HG03457 (cell line): ENCODE measurements at regions not wholly inside any gene's neighbourhood (a gene's known extent, or its start where the extent isn't known, plus 50 kb on each side); places are given as distances from the start of the nearest gene placed in this dataset.

ENCODE experiments used
- ATAC-seq: cut with Tn5 transposase; IDR thresholded peaks from one replicate; pipeline ENCODE4 v1.9.1; 2021; ENCODE audit warnings: moderate number of reproducible peaks; ENCODE audit not compliant: unreplicated experiment

GRCh38 chr22:49264696-49265095, 563.0 kb downstream of the BRD1 start:
- ATAC-seq = no peak

DNA sequence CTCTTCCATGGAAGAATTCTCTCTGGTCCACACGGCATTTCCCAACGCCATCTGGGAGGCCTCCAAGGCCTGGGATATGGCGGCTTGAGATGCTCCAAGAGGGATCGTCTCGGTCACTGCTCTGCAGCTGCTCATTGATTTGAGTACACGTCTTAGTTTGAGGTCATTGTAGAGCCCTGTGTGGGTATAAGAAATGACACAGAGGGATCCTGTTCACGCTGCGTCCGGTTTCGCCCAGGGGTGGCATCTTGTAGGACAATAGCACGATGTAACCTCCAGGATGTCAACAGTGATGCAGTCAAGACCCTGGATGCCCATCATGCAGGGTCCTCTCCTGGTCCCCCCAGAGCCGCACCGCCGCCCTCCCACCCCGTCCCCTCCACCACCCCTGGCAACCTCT, 564.6 kb downstream of the BRD1 start:
- no peak for ATAC-seq

GRCh38 chr22:49262167-49262566, 565.5 kb downstream of the BRD1 start:
- no peak for ATAC-seq

GRCh38 chr22:49261616-49262015, 566.1 kb downstream of the BRD1 start:
- ATAC-seq = no peak

DNA sequence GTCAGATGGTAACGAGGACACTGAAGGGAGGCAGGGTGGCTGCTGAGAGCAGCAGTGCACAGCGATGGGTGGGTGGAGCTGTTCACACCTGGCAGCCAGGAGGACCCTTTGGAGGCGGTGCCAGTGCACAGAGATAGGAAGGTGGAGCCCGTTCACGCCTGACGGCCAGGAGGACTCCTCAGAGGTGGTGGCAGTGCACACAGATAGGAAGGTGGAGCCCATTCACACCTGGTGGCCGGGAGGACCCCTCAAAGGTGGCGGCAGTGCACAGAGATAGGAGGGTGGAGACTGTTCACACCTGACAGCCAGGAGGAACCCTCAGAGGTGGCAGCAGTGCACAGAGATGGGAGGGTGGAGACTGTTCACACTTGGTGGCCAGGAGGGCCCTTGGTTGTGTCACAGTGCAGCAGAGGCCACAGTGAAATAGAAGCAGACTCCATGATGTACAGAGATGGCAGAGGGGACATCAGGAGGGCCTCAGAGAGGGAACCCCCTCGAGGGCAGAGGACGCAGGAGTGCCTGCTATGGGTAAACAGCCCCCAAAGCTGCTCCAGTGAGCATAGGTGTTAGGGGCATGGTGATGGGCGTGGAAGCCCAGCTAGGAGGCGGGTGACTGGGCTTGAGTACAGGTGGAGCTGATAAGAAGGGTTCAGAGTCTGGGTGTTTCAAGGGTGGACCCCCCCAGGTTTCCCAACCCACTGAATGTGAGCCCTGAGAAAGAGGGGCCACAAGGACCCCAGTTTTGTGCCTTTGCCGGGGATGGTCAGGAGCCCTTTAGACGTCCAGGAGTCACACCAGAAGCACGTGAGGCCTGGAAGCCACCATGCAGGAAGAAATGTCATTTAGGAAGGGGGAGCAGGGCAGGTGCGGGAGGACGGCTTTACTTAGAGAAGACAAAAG, 566.7 kb downstream of the BRD1 start:
- ATAC-seq = no peak

DNA sequence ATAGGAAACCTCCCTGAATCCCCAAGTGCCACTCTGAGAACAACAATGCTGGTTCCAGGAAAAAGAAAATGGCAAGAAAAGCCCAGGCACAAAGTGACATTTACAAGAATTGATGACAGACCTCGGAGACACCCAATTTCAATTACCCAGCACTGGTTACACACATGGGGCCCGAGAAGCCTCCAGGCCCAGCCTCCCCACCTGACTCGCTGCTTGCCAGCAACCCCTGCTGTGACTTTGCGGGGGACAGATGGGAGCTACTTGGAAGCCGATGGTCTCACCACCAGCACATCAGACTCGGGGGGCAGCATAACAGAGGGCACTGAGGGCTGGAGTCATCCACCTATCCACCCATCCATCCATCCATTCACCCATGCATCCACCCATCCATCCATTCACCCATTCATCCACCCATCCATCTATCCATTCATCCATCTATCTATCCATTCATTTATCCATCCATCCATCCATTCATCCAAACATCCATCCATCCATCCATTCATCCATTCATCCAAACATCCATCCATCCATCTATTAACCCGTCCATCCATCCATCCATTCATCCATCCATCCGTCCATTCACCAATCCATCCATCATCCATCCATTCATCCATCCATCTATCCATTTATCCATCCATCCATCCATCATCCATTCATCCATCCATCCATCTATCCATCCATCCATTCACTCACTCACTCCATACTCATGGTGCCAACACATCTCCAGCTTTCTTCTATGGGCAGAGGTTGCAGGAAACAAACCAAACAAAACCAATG, 567.6 kb downstream of the BRD1 start:
- no peak for ATAC-seq

- no peak for ATAC-seq
Measured at GRCh38 chr22:49258107-49259010, 569.3 kb downstream of the BRD1 start.

- no peak for ATAC-seq
Measured at GRCh38 chr22:49257551-49257961, 570.1 kb downstream of the BRD1 start.

DNA sequence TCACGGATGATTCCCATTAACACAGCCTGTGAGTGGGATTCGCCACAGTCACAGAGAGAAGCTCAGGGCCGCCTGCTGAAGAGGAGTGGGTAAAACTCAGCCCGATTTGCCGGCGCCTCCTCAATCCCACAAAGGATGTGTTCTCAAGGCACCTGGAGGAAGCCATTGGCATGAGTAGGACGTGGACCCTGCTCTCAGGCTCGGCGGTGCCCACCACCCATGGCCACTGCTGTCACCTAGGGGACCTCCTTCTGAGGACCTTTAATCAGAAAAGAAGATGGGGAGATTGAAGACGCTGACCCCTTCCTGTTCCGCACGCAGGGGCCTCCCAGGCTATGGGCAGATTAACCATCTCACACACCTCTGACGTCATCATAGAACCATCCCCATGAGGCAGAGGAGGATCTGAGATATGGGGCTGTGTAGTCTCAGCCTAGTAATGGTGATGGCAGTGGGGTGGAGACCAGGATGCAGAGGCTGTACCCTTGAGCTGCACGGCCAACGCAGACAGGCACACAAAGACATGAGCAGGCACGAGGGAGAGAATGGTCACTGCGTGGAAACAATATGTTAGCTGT, 571.8 kb downstream of the BRD1 start:
- no peak for ATAC-seq

- ATAC-seq = no peak
Measured at GRCh38 chr22:49255154-49255553, 572.5 kb downstream of the BRD1 start.

DNA sequence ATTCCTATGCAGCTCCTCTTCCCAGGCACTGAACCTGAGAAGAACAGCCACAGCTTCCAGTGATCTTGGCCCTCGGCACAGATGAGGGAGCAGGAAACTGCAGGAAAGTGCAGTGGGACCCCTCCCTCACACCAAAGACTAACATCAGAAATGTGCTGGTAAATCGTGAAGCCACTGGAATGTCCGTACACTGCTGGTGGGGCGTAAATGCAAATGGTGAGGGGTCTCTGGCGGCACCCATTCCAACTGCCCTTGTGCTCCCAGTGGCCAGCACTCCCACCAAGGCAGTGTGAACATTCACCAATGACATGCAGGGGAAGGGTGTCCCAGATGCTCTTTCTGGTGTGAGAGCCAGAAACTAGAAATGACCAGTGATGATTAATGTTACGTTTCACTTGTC, 574.0 kb downstream of the BRD1 start:
- no peak for ATAC-seq

DNA sequence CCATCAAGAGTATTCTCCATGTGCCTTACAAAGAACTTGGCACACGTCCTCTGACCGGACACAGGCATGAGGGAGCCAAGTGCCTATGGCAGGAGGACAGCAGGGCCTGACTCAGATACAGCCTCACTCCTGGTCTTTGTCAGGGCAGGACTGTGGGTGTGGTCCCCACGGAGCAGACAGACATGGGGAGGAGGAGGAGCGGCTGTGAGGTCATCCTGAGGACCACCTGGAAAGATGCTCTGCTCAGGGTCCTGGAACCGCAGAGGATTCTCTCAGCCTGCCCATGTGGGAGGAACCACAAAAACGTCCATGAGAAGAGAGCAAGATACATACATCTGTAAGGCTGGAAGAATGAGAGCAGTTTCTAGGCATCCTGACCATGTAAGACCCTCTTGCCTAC, 576.3 kb downstream of the BRD1 start:
- no peak for ATAC-seq

DNA sequence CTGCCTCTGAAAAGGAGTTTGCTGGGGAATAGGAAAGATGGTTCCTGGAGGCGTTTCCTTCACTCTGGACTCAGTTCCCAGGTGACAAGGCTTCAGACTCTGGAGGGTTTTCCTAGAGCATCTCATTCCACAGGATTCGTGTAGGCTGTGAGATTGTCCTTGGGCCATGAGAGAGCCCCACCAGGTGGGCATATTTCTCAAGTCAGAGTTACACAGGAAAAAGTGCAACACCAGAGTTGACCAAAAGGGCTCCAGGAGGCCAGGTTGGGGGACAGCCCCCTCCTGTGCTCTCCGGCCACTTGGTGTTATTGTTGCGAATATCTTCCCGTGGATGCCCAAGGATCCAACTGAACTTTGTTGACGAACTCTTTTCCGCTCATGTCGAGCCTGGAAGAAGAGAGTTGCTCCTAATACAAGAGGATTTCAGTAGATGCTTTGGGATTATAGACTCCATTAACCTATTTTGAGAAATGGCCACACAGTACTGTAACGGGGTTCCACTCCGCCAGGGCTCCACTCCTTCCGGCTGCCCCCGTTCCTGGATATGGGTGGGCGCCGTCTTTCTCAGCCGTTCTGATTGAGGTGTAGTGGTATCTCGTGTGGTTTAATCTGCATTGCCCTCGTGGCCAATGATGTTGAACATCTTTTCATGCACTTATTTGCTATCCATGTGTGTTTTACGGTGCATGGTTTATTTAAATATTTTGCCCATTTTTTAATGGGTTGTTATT, 580.3 kb downstream of the BRD1 start:
- ATAC-seq = no peak

- ATAC-seq = no peak
Measured at GRCh38 chr22:49244466-49245420, 582.9 kb downstream of the BRD1 start.

DNA sequence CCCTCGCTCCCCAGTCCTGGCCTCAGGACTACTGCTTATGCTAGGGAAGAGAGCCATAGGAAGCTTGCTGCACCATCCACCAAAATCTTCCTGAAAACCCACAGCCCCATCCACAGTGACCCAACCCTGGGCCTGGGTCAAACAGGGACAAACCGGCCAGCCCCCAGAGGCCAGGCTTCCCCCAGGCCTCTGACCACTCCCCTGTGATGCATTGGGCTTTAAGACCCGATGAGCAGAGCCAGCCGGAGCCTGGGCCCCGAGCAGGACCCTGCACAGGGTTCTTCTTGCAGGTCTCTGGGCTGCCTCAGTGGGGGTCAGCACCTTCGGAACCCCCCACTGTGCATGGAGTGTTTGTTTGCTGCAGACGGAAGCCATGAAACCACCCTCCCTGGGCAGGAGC, 583.7 kb downstream of the BRD1 start:
- no peak for ATAC-seq

GRCh38 chr22:49243335-49243734, 584.3 kb downstream of the BRD1 start:
- ATAC-seq = no peak

DNA sequence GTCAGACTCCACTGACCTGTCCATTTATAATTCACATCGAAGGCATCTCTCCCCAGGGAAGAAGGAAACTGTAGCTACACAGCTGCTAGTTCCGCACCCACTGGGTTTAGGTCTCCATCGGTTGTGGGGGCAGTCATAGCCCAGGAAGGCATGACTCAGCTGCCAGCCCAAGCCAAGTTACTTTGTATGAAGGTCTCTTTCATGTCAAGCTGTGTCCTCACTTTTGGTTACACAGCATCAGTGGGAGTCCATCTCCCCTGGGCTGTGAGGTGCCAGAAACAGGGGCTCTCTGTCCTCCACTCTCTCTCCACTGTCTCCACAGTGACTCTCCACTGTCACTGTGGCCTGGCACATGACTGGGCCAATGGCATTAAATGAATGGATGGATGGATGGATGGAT, 585.2 kb downstream of the BRD1 start:
- no peak for ATAC-seq

DNA sequence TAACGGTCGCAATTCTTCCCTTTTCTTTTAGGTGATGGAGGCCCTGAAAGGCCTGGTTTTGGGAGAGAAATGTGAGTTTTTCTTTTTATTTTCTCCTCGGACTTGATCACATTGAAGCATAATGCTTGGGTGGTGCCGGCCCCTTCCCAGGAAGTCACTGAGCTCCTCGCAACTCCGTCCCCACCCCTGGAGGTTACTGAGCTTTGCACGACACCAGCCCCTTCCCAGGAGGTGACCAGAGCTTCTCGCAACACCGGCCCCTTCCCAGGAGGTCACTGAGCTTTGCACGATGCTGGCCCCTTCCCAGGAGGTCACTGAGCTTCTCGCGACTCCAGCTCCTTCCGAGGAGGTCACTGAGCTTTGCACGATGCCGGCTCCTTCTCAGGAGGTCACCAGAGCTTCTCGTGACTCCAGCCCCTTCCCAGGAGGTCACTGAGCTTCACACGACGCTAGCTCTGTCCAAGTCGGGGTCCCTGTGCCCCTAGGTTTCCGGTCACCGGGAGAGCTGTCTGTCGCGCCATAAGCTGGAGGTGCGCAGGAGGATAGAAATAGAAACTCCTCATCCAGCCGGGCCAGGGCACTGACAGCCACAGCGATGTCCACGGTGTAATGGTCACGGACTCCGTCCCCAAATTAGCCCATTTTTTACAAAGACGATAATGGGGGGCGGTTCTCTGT, 586.4 kb downstream of the BRD1 start:
- ATAC-seq = no peak
